Left ventricle myocardium inferior (tissue), 1 donor: ENCODE measurements at regions not wholly inside any gene's neighbourhood (a gene's known extent, or its start where the extent isn't known, plus 50 kb on each side); places are given as distances from the start of the nearest gene placed in this dataset.

Experiments used
- DNase-seq: peaks from one replicate; pipeline ENCODE4 v3.0.0-alpha.2; 2020
- H3K27ac ChIP-seq: fragments of 200-600 bp; replicated peaks from 2 replicates; pipeline ENCODE4 v1.8.0; 2021
- H3K27me3 ChIP-seq: fragments of 200-600 bp; 2 replicates; pipeline ENCODE4 v1.8.0; 2021; ENCODE audit warnings: low read depth
- H3K36me3 ChIP-seq: fragments of 200-600 bp; 2 replicates; pipeline ENCODE4 v1.8.0; 2021
- H3K4me1 ChIP-seq: fragments of 200-600 bp; 2 replicates; pipeline ENCODE4 v1.8.0; 2021
- H3K4me3 ChIP-seq: fragments of 200-600 bp; 2 replicates; pipeline ENCODE4 v1.8.0; 2021; ENCODE audit warnings: mild to moderate bottlenecking, moderate library complexity
- H3K9me3 ChIP-seq: fragments of 200-600 bp; replicated peaks from 2 replicates; pipeline ENCODE4 v1.8.0; 2021
- CTCF ChIP-seq: fragments of 200-600 bp; IDR thresholded peaks from 2 replicates; pipeline ENCODE4 v1.8.0; 2021; ENCODE audit warnings: antibody characterized with exemption, mild to moderate bottlenecking, borderline replicate concordance
- intact Hi-C: fragments of 100-400 bp; cut with micrococcal nuclease; formaldehyde crosslinking; loops from one replicate; pipeline ENCODE4 v1.11.0; 2022
- donor health status: DM: no; HTN: yes; CAD: no; lungs with severe emphysema.

- H3K27ac ChIP-seq = no peak overlapping the region
- intact Hi-C loops = no loop called here
- TF ChIP-seq CTCF = no peak
- H3K9me3 ChIP-seq = no peaks in the 10 kb centered on the region
- no peak for DNase-seq
- H3K4me1 ChIP-seq = no peaks in the 10 kb centered on the region
- H3K4me3 ChIP-seq = no peak overlapping the region
- H3K36me3 ChIP-seq = no peaks in the 10 kb centered on the region
- H3K27me3 ChIP-seq = peaks cover 24% of the 10 kb centered on the region
Measured at GRCh38 chr20:24339210-24339641, 130.2 kb upstream of the SYNDIG1 start.

- DNase-seq = no peak
- TF ChIP-seq CTCF = no peak
- Histone ChIP-seq H3K36me3 (no peaks in the 10 kb centered on the region), H3K4me3 (no peak overlapping the region), H3K4me1 (no peaks in the 10 kb centered on the region), H3K27me3 (peaks cover 24% of the 10 kb centered on the region), H3K27ac (no peak overlapping the region), H3K9me3 (no peaks in the 10 kb centered on the region)
- intact Hi-C loops = no loop called here
Measured at GRCh38 chr20:24337551-24337950, 131.9 kb upstream of the SYNDIG1 start.

GRCh38 chr20:24337069-24337468 is 132.4 kb upstream of the SYNDIG1 start:
- Histone ChIP-seq H3K4me1 (no peaks in the 10 kb centered on the region), H3K27me3 (peaks cover 25% of the 10 kb centered on the region), H3K36me3 (no peaks in the 10 kb centered on the region), H3K27ac (no peak overlapping the region), H3K4me3 (no peak overlapping the region), H3K9me3 (no peaks in the 10 kb centered on the region)
- TF ChIP-seq CTCF = no peak
- intact Hi-C loops = no loop called here
- DNase-seq = no peak

GRCh38 chr20:24334830-24335229 is 134.6 kb upstream of the SYNDIG1 start:
- Histone ChIP-seq H3K9me3 (no peaks in the 10 kb centered on the region), H3K27ac (no peak overlapping the region), H3K36me3 (no peaks in the 10 kb centered on the region), H3K4me1 (no peaks in the 10 kb centered on the region), H3K27me3 (peaks cover 9% of the 10 kb centered on the region), H3K4me3 (no peak overlapping the region)
- no peak for DNase-seq
- intact Hi-C loops = no loop called here
- no peak for TF ChIP-seq CTCF

GRCh38 chr20:24332956-24333355 is 136.5 kb upstream of the SYNDIG1 start:
- H3K27me3 ChIP-seq = peaks cover 6% of the 10 kb centered on the region
- TF ChIP-seq CTCF = no peak
- no peaks in the 10 kb centered on the region for H3K4me1 ChIP-seq
- intact Hi-C loops = no loop called here
- DNase-seq = no peak
- no peak overlapping the region for H3K4me3 ChIP-seq
- H3K9me3 ChIP-seq = no peaks in the 10 kb centered on the region
- no peak overlapping the region for H3K27ac ChIP-seq
- no peaks in the 10 kb centered on the region for H3K36me3 ChIP-seq

GRCh38 chr20:24331939-24332338 is 137.5 kb upstream of the SYNDIG1 start:
- no peaks in the 10 kb centered on the region for H3K9me3 ChIP-seq
- H3K4me1 ChIP-seq = no peaks in the 10 kb centered on the region
- peaks cover 6% of the 10 kb centered on the region for H3K27me3 ChIP-seq
- intact Hi-C loops = no loop called here
- no peak overlapping the region for H3K4me3 ChIP-seq
- no peak overlapping the region for H3K27ac ChIP-seq
- H3K36me3 ChIP-seq = no peaks in the 10 kb centered on the region
- no peak for DNase-seq
- TF ChIP-seq CTCF = no peak
